Dedifferentiated amniotic fluid mesenchymal stem cell (primary cell): ENCODE measurements at regions not wholly inside any gene's neighbourhood (a gene's known extent, or its start where the extent isn't known, plus 50 kb on each side); places are given as distances from the start of the nearest gene placed in this dataset.
A peak's percentile ranks its signal among the peaks of the same experiment; 100 is the strongest.
"Not testable (repeated sequence)": the region's sequence is repeated elsewhere in the genome, so short reads cannot be mapped to it uniquely, and the experiment has no call there.

Source experiments
- DNase-seq: peaks from one replicate; pipeline ENCODE4 v3.0.0-alpha.2; 2016; ENCODE audit errors: extremely low spot score

GRCh38 chr17:53633856-53634255 is 188.9 kb upstream of the KIF2B start:
- DNase-seq, result no peak

GRCh38 chr17:53631486-53631885 is 191.2 kb upstream of the KIF2B start:
- no peak for DNase-seq

GRCh38 chr17:53630638-53631037 is 192.1 kb upstream of the KIF2B start:
- no peak for DNase-seq

GRCh38 chr17:53630115-53630514 is 192.6 kb upstream of the KIF2B start:
- no peak for DNase-seq

- no peak for DNase-seq
Measured at GRCh38 chr17:53629188-53629587, 193.5 kb upstream of the KIF2B start.

- peak; percentile 22 for DNase-seq
Measured at GRCh38 chr17:53628011-53628410, 194.7 kb upstream of the KIF2B start.

- DNase-seq, result no peak
Measured at GRCh38 chr17:53627511-53627910, 195.2 kb upstream of the KIF2B start.

- DNase-seq, result peak; percentile 33
Measured at GRCh38 chr17:53626286-53626685, 196.4 kb upstream of the KIF2B start.

- DNase-seq, result no peak
Measured at GRCh38 chr17:53619025-53619424, 203.7 kb upstream of the KIF2B start.

- DNase-seq, result not testable (repeated sequence)
Measured at GRCh38 chr17:53608208-53608607, 214.5 kb upstream of the KIF2B start.

GRCh38 chr17:53607475-53607874 is 215.3 kb upstream of the KIF2B start:
- no peak for DNase-seq

- no peak for DNase-seq
Measured at GRCh38 chr17:53588317-53588716, 234.4 kb upstream of the KIF2B start.

- no peak for DNase-seq
Measured at GRCh38 chr17:53574038-53574437, 248.7 kb upstream of the KIF2B start.

- DNase-seq, result no peak
Measured at GRCh38 chr17:53571342-53571741, 251.4 kb upstream of the KIF2B start.

- no peak for DNase-seq
Measured at GRCh38 chr17:53570731-53571130, 252.0 kb upstream of the KIF2B start.

GRCh38 chr17:53560953-53561352 is 261.8 kb upstream of the KIF2B start:
- DNase-seq, result no peak

- no peak for DNase-seq
Measured at GRCh38 chr17:53548252-53548651, 274.5 kb upstream of the KIF2B start.

- DNase-seq, result no peak
Measured at GRCh38 chr17:53543472-53543871, 279.3 kb upstream of the KIF2B start.

GRCh38 chr17:53538129-53538617 is 284.6 kb upstream of the KIF2B start:
- DNase-seq, result no peak

- no peak for DNase-seq
Measured at GRCh38 chr17:53527473-53527872, 295.3 kb upstream of the KIF2B start.

- no peak for DNase-seq
Measured at GRCh38 chr17:53525590-53525989, 297.1 kb upstream of the KIF2B start.

- no peak for DNase-seq
Measured at GRCh38 chr17:53516636-53517035, 306.1 kb upstream of the KIF2B start.

- DNase-seq, result no peak
Measured at GRCh38 chr17:53499277-53499676, 323.4 kb upstream of the KIF2B start.

GRCh38 chr17:53496356-53496755 is 326.4 kb upstream of the KIF2B start:
- no peak for DNase-seq

- no peak for DNase-seq
Measured at GRCh38 chr17:53492532-53492931, 330.2 kb upstream of the KIF2B start.
